ENCODE measurements at regions not wholly inside any gene's neighbourhood (a gene's known extent, or its start where the extent isn't known, plus 50 kb on each side); places are given as distances from the start of the nearest gene placed in this dataset.

GRCh38 chr18:61149786-61150185, 183.4 kb upstream of the CDH20 start:
- TF ChIP-seq CTCF (IDR thresholded peaks at IDR 0.05; ENCODE audit: low read depth, low read length) = no peak
- Histone ChIP-seq H3K9me3 (ENCODE audit: control insufficient read depth, insufficient read depth, low read length) (peaks cover 3% of the 10 kb centered on the region; the same call in 1 of the 2 replicates), H3K27ac (ENCODE audit: low read depth, low read length) (no peak overlapping the region), H3K4me3 (ENCODE audit: low read depth, low read length) (no peak overlapping the region), H3K27me3 (ENCODE audit: control insufficient read depth, insufficient read depth, low read length) (no peaks in the 10 kb centered on the region)
- ChIA-PET POLR2A (no interaction called here), CTCF (no interaction called here)
- DNase-seq (ENCODE audit: low read depth, low spot score) = no peak

- no peaks in the 10 kb centered on the region for H3K27me3 ChIP-seq (ENCODE audit: control insufficient read depth, insufficient read depth, low read length)
- no peak for TF ChIP-seq CTCF (IDR thresholded peaks at IDR 0.05; ENCODE audit: low read depth, low read length)
- ChIA-PET POLR2A (no interaction called here), CTCF (no interaction called here)
- DNase-seq (ENCODE audit: low read depth, low spot score) = no peak
- H3K9me3 ChIP-seq (ENCODE audit: control insufficient read depth, insufficient read depth, low read length) = no peaks in the 10 kb centered on the region
- no peak overlapping the region for H3K4me3 ChIP-seq (ENCODE audit: low read depth, low read length)
- no peak overlapping the region for H3K27ac ChIP-seq (ENCODE audit: low read depth, low read length)
These were observed 179.7 kb upstream of the CDH20 start for GRCh38 chr18:61153571-61153970.

- CTCF ChIA-PET = no interaction called here
- no peak for DNase-seq (ENCODE audit: low read depth, low spot score)
- no peak overlapping the region for H3K27ac ChIP-seq (ENCODE audit: low read depth, low read length)
- no peak for TF ChIP-seq CTCF (IDR thresholded peaks at IDR 0.05; ENCODE audit: low read depth, low read length)
- no peaks in the 10 kb centered on the region for H3K27me3 ChIP-seq (ENCODE audit: control insufficient read depth, insufficient read depth, low read length)
- no peaks in the 10 kb centered on the region for H3K9me3 ChIP-seq (ENCODE audit: control insufficient read depth, insufficient read depth, low read length)
- H3K4me3 ChIP-seq (ENCODE audit: low read depth, low read length) = no peak overlapping the region
- POLR2A ChIA-PET = no interaction called here
These were observed 178.4 kb upstream of the CDH20 start for GRCh38 chr18:61154866-61155265.

GRCh38 chr18:61155586-61155985, 177.6 kb upstream of the CDH20 start:
- Histone ChIP-seq H3K9me3 (ENCODE audit: control insufficient read depth, insufficient read depth, low read length) (no peaks in the 10 kb centered on the region), H3K27ac (ENCODE audit: low read depth, low read length) (no peak overlapping the region), H3K27me3 (ENCODE audit: control insufficient read depth, insufficient read depth, low read length) (no peaks in the 10 kb centered on the region), H3K4me3 (ENCODE audit: low read depth, low read length) (no peak overlapping the region)
- POLR2A ChIA-PET = no interaction called here
- no peak for DNase-seq (ENCODE audit: low read depth, low spot score)
- CTCF ChIA-PET = interaction anchor here (0.6 kb wide), 1 partner anchor 167 kb away, joined by 3 read pairs; no protein-coding TSS in a partner anchor
- no peak for TF ChIP-seq CTCF (IDR thresholded peaks at IDR 0.05; ENCODE audit: low read depth, low read length)

- DNase-seq (ENCODE audit: low read depth, low spot score) = no peak
- no peak overlapping the region for H3K27ac ChIP-seq (ENCODE audit: low read depth, low read length)
- H3K4me3 ChIP-seq (ENCODE audit: low read depth, low read length) = no peak overlapping the region
- H3K27me3 ChIP-seq (ENCODE audit: control insufficient read depth, insufficient read depth, low read length) = no peaks in the 10 kb centered on the region
- no peak for TF ChIP-seq CTCF (IDR thresholded peaks at IDR 0.05; ENCODE audit: low read depth, low read length)
- ChIA-PET CTCF (no interaction called here), POLR2A (no interaction called here)
- no peaks in the 10 kb centered on the region for H3K9me3 ChIP-seq (ENCODE audit: control insufficient read depth, insufficient read depth, low read length)
These were observed 175.8 kb upstream of the CDH20 start for GRCh38 chr18:61157451-61157850.

Data from AG04450 (cell line).